ENCODE measurements at regions not wholly inside any gene's neighbourhood (a gene's known extent, or its start where the extent isn't known, plus 50 kb on each side); places are given as distances from the start of the nearest gene placed in this dataset.

GRCh38 chr20:17874271-17875105, 94.1 kb downstream of the SNX5 start:
- peak overlapping the region; percentile 94 for H2AFZ ChIP-seq (replicated peaks; ENCODE audit: low read length, poor library complexity)
- H3K4me3 ChIP-seq (ENCODE audit: insufficient read depth, low read depth, low read length), result no peak overlapping the region
- peak overlapping the region; percentile 92 for H2BK120ac ChIP-seq (ENCODE audit: low read depth, low read length)
- peaks cover 25% of the 10 kb centered on the region for H3K4me1 ChIP-seq (ENCODE audit: control insufficient read depth, insufficient read depth, low read length)
- peak overlapping the region; percentile 96; the same call in 1 of the 3 replicates for H2BK15ac ChIP-seq (ENCODE audit: low read depth, low read length)
- CTCF ChIA-PET, result interaction anchor here (0.6 to 1.1 kb wide), 2 partner anchors 17 to 38 kb away, joined by 3 read pairs; no protein-coding TSS in a partner anchor
- intact Hi-C loops (cut with micrococcal nuclease), result no loop called here
- no peak for DNase-seq
- WGBS, 2 experiments (ENCODE audit: extremely low coverage in 2 of 2, insufficient read length in 1 of 2), result 39% methylated on average over 3 of the region's 7 CpGs; no CpG with 5 or more reads in 1 of the 2 experiments
- no peaks in the 10 kb centered on the region for H3K9me3 ChIP-seq (ENCODE audit: control insufficient read depth, insufficient read depth, low read length)
- peak overlapping the region; percentile 97 for H3K4ac ChIP-seq (ENCODE audit: low read depth, low read length)
- H3K23ac ChIP-seq (ENCODE audit: low read depth, low read length), result 0 out of 2 replicates have a peak overlapping the region, but pooled peaks have one; percentile 61
- POLR2A ChIA-PET (ENCODE audit: unreplicated experiment), result interaction anchor here (0.8 to 1.8 kb wide), 5 partner anchors 24 to 231 kb away, joined by 3 to 5 read pairs (median 4); no protein-coding TSS in a partner anchor
- TF ChIP-seq CEBPB (IDR thresholded peaks at IDR 0.05; ENCODE audit: low read depth, low read length) (no peak), RCOR1 (IDR thresholded peaks at IDR 0.05; ENCODE audit: insufficient replicate concordance, low read length) (peak; percentile 46)
- H4K20me1 ChIP-seq (ENCODE audit: insufficient read depth, low read length), result no peaks in the 10 kb centered on the region
- H3K4me2 ChIP-seq (ENCODE audit: low read depth, low read length), result peak overlapping the region; percentile 27
- H4K91ac ChIP-seq (ENCODE audit: insufficient read depth, low read depth, low read length), result peak overlapping the region; percentile 98
- H4K5ac ChIP-seq (ENCODE audit: low read depth, low read length), result peak overlapping the region; percentile 71
- peak overlapping the region; percentile 17 for H2BK5ac ChIP-seq (ENCODE audit: low read depth, low read length, poor library complexity, severe bottlenecking)
- dilution Hi-C loops (cut with HindIII; ENCODE audit: low sequenced_read_pairs, unreplicated experiment), result no loop called here
- peaks cover 14% of the 10 kb centered on the region for H3K9me1 ChIP-seq (ENCODE audit: insufficient read depth, low read length)
- peak overlapping the region; percentile 58 for H3K27ac ChIP-seq (ENCODE audit: insufficient read depth, low read length)
- 0 out of 2 replicates have a peak overlapping the region, but pooled peaks have one; percentile 8 for H3K56ac ChIP-seq (ENCODE audit: extremely low read depth, insufficient read depth, low read length)
- peak; percentile 75 for ATAC-seq (ENCODE audit: low read depth)
- H4K8ac ChIP-seq (ENCODE audit: low read depth in 2 of 2, low read length in 2 of 2), result peak overlapping the region; percentile 92 to 98; a peak in 3 of 4 replicates
- no peaks in the 10 kb centered on the region for H3K27me3 ChIP-seq (ENCODE audit: control insufficient read depth, insufficient read depth, low read length)
- H3K14ac ChIP-seq (replicated peaks; ENCODE audit: low read depth, low read length), result peak overlapping the region; percentile 67
- peak overlapping the region; percentile 21; the same call in 1 of the 2 replicates for H3K9ac ChIP-seq (ENCODE audit: low read depth, low read length)
- in situ Hi-C loops (cut with MboI; ENCODE audit: low sequenced_read_pairs), result no loop called here
- H2AK5ac ChIP-seq (ENCODE audit: low read depth, low read length), result peak overlapping the region; percentile 80
- BruUV-seq (replicated peaks), result no TSS peak
- no peaks in the 10 kb centered on the region for H3K79me1 ChIP-seq (ENCODE audit: low read depth in 1 of 2, low read length in 2 of 2)
- peak overlapping the region; percentile 60 for H2BK20ac ChIP-seq (ENCODE audit: low read depth, low read length)
- no peaks in the 10 kb centered on the region for H3K36me3 ChIP-seq (ENCODE audit: control insufficient read depth, insufficient read depth, low read length)
- H2AK9ac ChIP-seq (replicated peaks; ENCODE audit: low read depth, low read length, poor library complexity), result peak overlapping the region; percentile 80
- H3K18ac ChIP-seq (ENCODE audit: low read depth, low read length), result peak overlapping the region; percentile 35

All from IMR-90 (cell line).